Adrenal gland (tissue), 9 donors: ENCODE measurements at regions not wholly inside any gene's neighbourhood (a gene's known extent, or its start where the extent isn't known, plus 50 kb on each side); places are given as distances from the start of the nearest gene placed in this dataset.

ENCODE experiments used
- DNase-seq, 7 donors: peaks; one replicate each; pipeline ENCODE4 v3.0.0-alpha.2; 2019 to 2020
- H3K27ac ChIP-seq, 5 donors: fragments of 200-600 bp; sonication (generic) in 4 of 5; 1 replicate in 3 of 5; 2 replicates in 2 of 5; pipeline versions ENCODE4 v1.5.1 to v1.8.0; 2016 to 2020; ENCODE audit warnings: mild to moderate bottlenecking in 1 of 5
- H3K27me3 ChIP-seq: fragments of 200-600 bp; 2 replicates; pipeline ENCODE4 v1.8.0; 2021
- H3K36me3 ChIP-seq, 2 donors: fragments of 200-600 bp; replicated peaks in 1 of 2; 1 replicate in 1 of 2; 2 replicates in 1 of 2; pipeline versions ENCODE4 v1.5.1 to v1.8.0; 2018 to 2022
- H3K4me1 ChIP-seq, 2 donors: fragments of 200-600 bp; replicated peaks in 1 of 2; 1 replicate in 1 of 2; 2 replicates in 1 of 2; pipeline versions ENCODE4 v1.5.1 to v1.8.0; 2018 to 2021
- H3K4me3 ChIP-seq, 4 donors: fragments of 200-600 bp; sonication (generic) in 3 of 4; one replicate each; pipeline ENCODE4 v1.5.1; 2016 to 2018
- H3K9me3 ChIP-seq, 3 donors: fragments of 200-600 bp; sonication (generic) in 1 of 3; replicated peaks in 1 of 3; 1 replicate in 2 of 3; 2 replicates in 1 of 3; pipeline versions ENCODE4 v1.5.1 to v1.8.0; 2016 to 2021
- POLR2A ChIP-seq, 2 donors: fragments of 450-650 bp; IDR thresholded peaks; one replicate each; pipeline ENCODE4 v1.6.1; 2017; ENCODE audit warnings: antibody characterized with exemption in 2 of 2, mild to moderate bottlenecking in 2 of 2, moderate library complexity in 1 of 2
- WGBS, 4 donors: extraction: QIAGEN DNeasy Blood & Tissue Kit in 2 of 4; methylation state at CpG; one replicate each; pipeline versions ENCODE4 v1.1.5 to v1.1.7; 2013 to 2017; 5-methylcytosine and 5-hydroxymethylcytosine counted together
- intact Hi-C, 2 donors: fragments of 100-400 bp; cut with DNase I; formaldehyde crosslinking; loops; one replicate each; pipeline versions ENCODE4 v1.14.1 to v1.15.0; 2022 to 2023
- TF ChIP-seq, protein P1 (sequence below), 6 experiments: fragments of 450-650 bp in 4 of 6; fragments of 200-600 bp in 2 of 6; sonication (generic) in 1 of 6; IDR thresholded peaks; 1 replicate in 5 of 6; 2 replicates in 1 of 6; pipeline versions ENCODE4 v1.5.1 to v1.8.0; 2016 to 2021; ENCODE audit warnings: antibody characterized with exemption in 6 of 6, mild to moderate bottlenecking in 2 of 6, moderate library complexity in 1 of 6
- donor health status: healthy with polysubstance abuse.
- donor health status: Bipolar disorder and iron deficiency.
- donor health status: DM: yes; HTN: yes; CAD: no.
- donor health status: DM: no; HTN: no; CAD: no.
- donor health status: DM: no; HTN: no; CAD: no.

DNA sequence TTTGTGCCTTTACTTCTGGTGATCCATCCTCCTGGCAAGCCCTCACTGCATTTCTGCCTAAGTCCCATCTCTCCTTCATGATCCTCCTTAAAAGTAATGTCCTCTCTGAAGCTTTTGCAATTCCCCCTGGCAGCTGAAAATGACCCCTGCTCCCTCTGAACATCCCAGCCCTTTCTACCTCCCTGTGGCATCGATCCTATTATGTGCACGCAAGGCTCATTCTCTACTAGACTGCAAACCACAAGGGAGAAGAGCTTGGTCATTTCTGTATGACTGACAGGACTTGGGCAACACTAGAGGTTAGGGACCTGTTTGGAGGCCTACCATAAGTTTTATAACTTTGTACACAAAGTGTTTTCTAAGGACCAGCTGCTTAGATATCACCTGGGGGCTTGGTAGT, 50.8 kb upstream of the RAP2C start:
- intact Hi-C loops: no loop called here
- TF ChIP-seq POLR2A (IDR thresholded peaks at IDR 0.05): no peak
- TF ChIP-seq, protein P1, sequence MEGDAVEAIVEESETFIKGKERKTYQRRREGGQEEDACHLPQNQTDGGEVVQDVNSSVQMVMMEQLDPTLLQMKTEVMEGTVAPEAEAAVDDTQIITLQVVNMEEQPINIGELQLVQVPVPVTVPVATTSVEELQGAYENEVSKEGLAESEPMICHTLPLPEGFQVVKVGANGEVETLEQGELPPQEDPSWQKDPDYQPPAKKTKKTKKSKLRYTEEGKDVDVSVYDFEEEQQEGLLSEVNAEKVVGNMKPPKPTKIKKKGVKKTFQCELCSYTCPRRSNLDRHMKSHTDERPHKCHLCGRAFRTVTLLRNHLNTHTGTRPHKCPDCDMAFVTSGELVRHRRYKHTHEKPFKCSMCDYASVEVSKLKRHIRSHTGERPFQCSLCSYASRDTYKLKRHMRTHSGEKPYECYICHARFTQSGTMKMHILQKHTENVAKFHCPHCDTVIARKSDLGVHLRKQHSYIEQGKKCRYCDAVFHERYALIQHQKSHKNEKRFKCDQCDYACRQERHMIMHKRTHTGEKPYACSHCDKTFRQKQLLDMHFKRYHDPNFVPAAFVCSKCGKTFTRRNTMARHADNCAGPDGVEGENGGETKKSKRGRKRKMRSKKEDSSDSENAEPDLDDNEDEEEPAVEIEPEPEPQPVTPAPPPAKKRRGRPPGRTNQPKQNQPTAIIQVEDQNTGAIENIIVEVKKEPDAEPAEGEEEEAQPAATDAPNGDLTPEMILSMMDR (IDR thresholded peaks at IDR 0.05): no peak
- no peaks in the 10 kb centered on the region for H3K4me1 ChIP-seq
- H3K4me3 ChIP-seq: no peak overlapping the region
- DNase-seq: no peak
- peaks cover 7% of the 10 kb centered on the region for H3K27me3 ChIP-seq
- no peaks in the 10 kb centered on the region for H3K36me3 ChIP-seq
- WGBS, 4 donors: 81 to 100% (median 89%) methylated on average over 2 of the region's 2 CpGs
- no peak overlapping the region for H3K27ac ChIP-seq
- no peaks in the 10 kb centered on the region for H3K9me3 ChIP-seq
